ENCODE measurements at regions not wholly inside any gene's neighbourhood (a gene's known extent, or its start where the extent isn't known, plus 50 kb on each side); places are given as distances from the start of the nearest gene placed in this dataset.
"Not testable (repeated sequence)": the region's sequence is repeated elsewhere in the genome, so short reads cannot be mapped to it uniquely, and the experiment has no call there.

GRCh38 chr5:92320446-92320845 is 937.3 kb upstream of the ARRDC3 start:
- Histone ChIP-seq H3K9me3 (ENCODE audit: control insufficient read depth, insufficient read depth, low read length) (no peaks in the 10 kb centered on the region), H3K36me3 (ENCODE audit: control insufficient read depth, insufficient read depth, low read length) (no peaks in the 10 kb centered on the region), H3K4me1 (ENCODE audit: control insufficient read depth, insufficient read depth, low read length) (no peaks in the 10 kb centered on the region), H3K27ac (ENCODE audit: low read depth, low read length) (no peak overlapping the region), H3K27me3 (ENCODE audit: control insufficient read depth, insufficient read depth, low read length) (no peaks in the 10 kb centered on the region), H3K4me3 (ENCODE audit: low read depth, low read length) (no peak overlapping the region), H3K9ac (ENCODE audit: low read depth, low read length) (no peak overlapping the region)

GRCh38 chr5:92313385-92313784 is 930.3 kb upstream of the ARRDC3 start:
- H3K4me1 ChIP-seq (ENCODE audit: control insufficient read depth, insufficient read depth, low read length): no peaks in the 10 kb centered on the region
- H3K9ac ChIP-seq (ENCODE audit: low read depth, low read length): no peak overlapping the region
- no peak overlapping the region for H3K4me3 ChIP-seq (ENCODE audit: low read depth, low read length)
- H3K27ac ChIP-seq (ENCODE audit: low read depth, low read length): no peak overlapping the region
- no peaks in the 10 kb centered on the region for H3K9me3 ChIP-seq (ENCODE audit: control insufficient read depth, insufficient read depth, low read length)
- no peaks in the 10 kb centered on the region for H3K27me3 ChIP-seq (ENCODE audit: control insufficient read depth, insufficient read depth, low read length)
- H3K36me3 ChIP-seq (ENCODE audit: control insufficient read depth, insufficient read depth, low read length): no peaks in the 10 kb centered on the region

- Histone ChIP-seq H3K9ac (ENCODE audit: low read depth, low read length) (no peak overlapping the region), H3K27me3 (ENCODE audit: control insufficient read depth, insufficient read depth, low read length) (no peaks in the 10 kb centered on the region), H3K4me1 (ENCODE audit: control insufficient read depth, insufficient read depth, low read length) (no peaks in the 10 kb centered on the region), H3K9me3 (ENCODE audit: control insufficient read depth, insufficient read depth, low read length) (no peaks in the 10 kb centered on the region), H3K36me3 (ENCODE audit: control insufficient read depth, insufficient read depth, low read length) (no peaks in the 10 kb centered on the region), H3K27ac (ENCODE audit: low read depth, low read length) (no peak overlapping the region), H3K4me3 (ENCODE audit: low read depth, low read length) (no peak overlapping the region)
These were observed 926.3 kb upstream of the ARRDC3 start for GRCh38 chr5:92309336-92309991.

GRCh38 chr5:92308679-92309078 is 925.6 kb upstream of the ARRDC3 start:
- no peaks in the 10 kb centered on the region for H3K9me3 ChIP-seq (ENCODE audit: control insufficient read depth, insufficient read depth, low read length)
- no peak overlapping the region for H3K27ac ChIP-seq (ENCODE audit: low read depth, low read length)
- H3K4me3 ChIP-seq (ENCODE audit: low read depth, low read length): no peak overlapping the region
- H3K9ac ChIP-seq (ENCODE audit: low read depth, low read length): no peak overlapping the region
- no peaks in the 10 kb centered on the region for H3K4me1 ChIP-seq (ENCODE audit: control insufficient read depth, insufficient read depth, low read length)
- no peaks in the 10 kb centered on the region for H3K27me3 ChIP-seq (ENCODE audit: control insufficient read depth, insufficient read depth, low read length)
- no peaks in the 10 kb centered on the region for H3K36me3 ChIP-seq (ENCODE audit: control insufficient read depth, insufficient read depth, low read length)

- H3K4me1 ChIP-seq (ENCODE audit: control insufficient read depth, insufficient read depth, low read length); H3K27ac ChIP-seq (ENCODE audit: low read depth, low read length); H3K4me3 ChIP-seq (ENCODE audit: low read depth, low read length): not testable (repeated sequence)
These were observed 919.2 kb upstream of the ARRDC3 start for GRCh38 chr5:92302356-92302755.

GRCh38 chr5:92283521-92283920 is 900.4 kb upstream of the ARRDC3 start:
- Histone ChIP-seq H3K9ac (ENCODE audit: low read depth, low read length) (no peak overlapping the region), H3K9me3 (ENCODE audit: control insufficient read depth, insufficient read depth, low read length) (peaks cover 3% of the 10 kb centered on the region; the same call in 1 of the 2 replicates), H3K4me3 (ENCODE audit: low read depth, low read length) (no peak overlapping the region), H3K27me3 (ENCODE audit: control insufficient read depth, insufficient read depth, low read length) (no peaks in the 10 kb centered on the region), H3K27ac (ENCODE audit: low read depth, low read length) (no peak overlapping the region), H3K4me1 (ENCODE audit: control insufficient read depth, insufficient read depth, low read length) (no peaks in the 10 kb centered on the region), H3K36me3 (ENCODE audit: control insufficient read depth, insufficient read depth, low read length) (no peaks in the 10 kb centered on the region)

More at GRCh38 chr5:92302356-92302755, 919.2 kb upstream of the ARRDC3 start:
- not testable (repeated sequence) for H3K9me3 ChIP-seq (ENCODE audit: control insufficient read depth, insufficient read depth, low read length); H3K36me3 ChIP-seq (ENCODE audit: control insufficient read depth, insufficient read depth, low read length); H3K9ac ChIP-seq (ENCODE audit: low read depth, low read length); H3K27me3 ChIP-seq (ENCODE audit: control insufficient read depth, insufficient read depth, low read length)

GRCh38 chr5:92271750-92272149 is 888.6 kb upstream of the ARRDC3 start:
- H3K9me3 ChIP-seq (ENCODE audit: control insufficient read depth, insufficient read depth, low read length); H3K27me3 ChIP-seq (ENCODE audit: control insufficient read depth, insufficient read depth, low read length); H3K9ac ChIP-seq (ENCODE audit: low read depth, low read length); H3K27ac ChIP-seq (ENCODE audit: low read depth, low read length); H3K4me1 ChIP-seq (ENCODE audit: control insufficient read depth, insufficient read depth, low read length); H3K4me3 ChIP-seq (ENCODE audit: low read depth, low read length); H3K36me3 ChIP-seq (ENCODE audit: control insufficient read depth, insufficient read depth, low read length): not testable (repeated sequence)

GRCh38 chr5:92268343-92268742 is 885.2 kb upstream of the ARRDC3 start:
- Histone ChIP-seq H3K9ac (ENCODE audit: low read depth, low read length) (no peak overlapping the region), H3K36me3 (ENCODE audit: control insufficient read depth, insufficient read depth, low read length) (no peaks in the 10 kb centered on the region), H3K27ac (ENCODE audit: low read depth, low read length) (no peak overlapping the region), H3K9me3 (ENCODE audit: control insufficient read depth, insufficient read depth, low read length) (no peaks in the 10 kb centered on the region), H3K4me1 (ENCODE audit: control insufficient read depth, insufficient read depth, low read length) (peaks cover 10% of the 10 kb centered on the region), H3K4me3 (ENCODE audit: low read depth, low read length) (no peak overlapping the region), H3K27me3 (ENCODE audit: control insufficient read depth, insufficient read depth, low read length) (no peaks in the 10 kb centered on the region)

GRCh38 chr5:92267830-92268229 is 884.7 kb upstream of the ARRDC3 start:
- H3K4me3 ChIP-seq (ENCODE audit: low read depth, low read length): no peak overlapping the region
- no peak overlapping the region for H3K9ac ChIP-seq (ENCODE audit: low read depth, low read length)
- no peaks in the 10 kb centered on the region for H3K27me3 ChIP-seq (ENCODE audit: control insufficient read depth, insufficient read depth, low read length)
- H3K36me3 ChIP-seq (ENCODE audit: control insufficient read depth, insufficient read depth, low read length): no peaks in the 10 kb centered on the region
- H3K27ac ChIP-seq (ENCODE audit: low read depth, low read length): no peak overlapping the region
- H3K4me1 ChIP-seq (ENCODE audit: control insufficient read depth, insufficient read depth, low read length): peaks cover 14% of the 10 kb centered on the region
- no peaks in the 10 kb centered on the region for H3K9me3 ChIP-seq (ENCODE audit: control insufficient read depth, insufficient read depth, low read length)

- H3K9ac ChIP-seq (ENCODE audit: low read depth, low read length): no peak overlapping the region
- no peaks in the 10 kb centered on the region for H3K27me3 ChIP-seq (ENCODE audit: control insufficient read depth, insufficient read depth, low read length)
- no peak overlapping the region for H3K27ac ChIP-seq (ENCODE audit: low read depth, low read length)
- no peaks in the 10 kb centered on the region for H3K36me3 ChIP-seq (ENCODE audit: control insufficient read depth, insufficient read depth, low read length)
- H3K9me3 ChIP-seq (ENCODE audit: control insufficient read depth, insufficient read depth, low read length): no peaks in the 10 kb centered on the region
- peaks cover 14% of the 10 kb centered on the region for H3K4me1 ChIP-seq (ENCODE audit: control insufficient read depth, insufficient read depth, low read length)
- no peak overlapping the region for H3K4me3 ChIP-seq (ENCODE audit: low read depth, low read length)
These were observed 882.7 kb upstream of the ARRDC3 start for GRCh38 chr5:92265804-92266203.

- not testable (repeated sequence) for H3K36me3 ChIP-seq (ENCODE audit: control insufficient read depth, insufficient read depth, low read length)
These were observed 872.5 kb upstream of the ARRDC3 start for GRCh38 chr5:92255605-92256004.

More at GRCh38 chr5:92255605-92256004, 872.5 kb upstream of the ARRDC3 start:
- not testable (repeated sequence) for H3K9ac ChIP-seq (ENCODE audit: low read depth, low read length); H3K4me3 ChIP-seq (ENCODE audit: low read depth, low read length); H3K4me1 ChIP-seq (ENCODE audit: control insufficient read depth, insufficient read depth, low read length); H3K27ac ChIP-seq (ENCODE audit: low read depth, low read length); H3K27me3 ChIP-seq (ENCODE audit: control insufficient read depth, insufficient read depth, low read length); H3K9me3 ChIP-seq (ENCODE audit: control insufficient read depth, insufficient read depth, low read length)

All from HUES48 (cell line).